GM12872 (cell line): ENCODE measurements at regions not wholly inside any gene's neighbourhood (a gene's known extent, or its start where the extent isn't known, plus 50 kb on each side); places are given as distances from the start of the nearest gene placed in this dataset.

Experiments used
- CTCF ChIP-seq: IDR thresholded peaks from 3 replicates; pipeline ENCODE4 v1.5.1; 2011; ENCODE audit warnings: low read depth, mild to moderate bottlenecking, low read length, moderate library complexity; ENCODE audit not compliant: insufficient read depth

- no peak for TF ChIP-seq CTCF
Measured at GRCh38 chr4:140277576-140277975, 95.9 kb upstream of the SCOC start.

GRCh38 chr4:140271553-140271952, 101.9 kb upstream of the SCOC start:
- no peak for TF ChIP-seq CTCF

- TF ChIP-seq CTCF = no peak
Measured at GRCh38 chr4:140269369-140269768, 104.1 kb upstream of the SCOC start.

- no peak for TF ChIP-seq CTCF
Measured at GRCh38 chr4:140268186-140268841, 105.1 kb upstream of the SCOC start.

- TF ChIP-seq CTCF = no peak
Measured at GRCh38 chr4:140267576-140267975, 105.9 kb upstream of the SCOC start.

- TF ChIP-seq CTCF = no peak
Measured at GRCh38 chr4:140266958-140267568, 106.4 kb upstream of the SCOC start.

GRCh38 chr4:140260227-140260626, 106.2 kb upstream of the MAML3 start:
- no peak for TF ChIP-seq CTCF
